GM12891 (cell line): ENCODE measurements at regions not wholly inside any gene's neighbourhood (a gene's known extent, or its start where the extent isn't known, plus 50 kb on each side); places are given as distances from the start of the nearest gene placed in this dataset.

Experiments
- POLR2A ChIP-seq: IDR thresholded peaks from 2 replicates; pipeline ENCODE4 v1.6.1; 2011; ENCODE audit warnings: low read depth, low read length, control low read depth
- TAF1 ChIP-seq: IDR thresholded peaks from 2 replicates; pipeline ENCODE4 v1.6.1; 2011; ENCODE audit warnings: low read depth, low read length, control low read depth

DNA sequence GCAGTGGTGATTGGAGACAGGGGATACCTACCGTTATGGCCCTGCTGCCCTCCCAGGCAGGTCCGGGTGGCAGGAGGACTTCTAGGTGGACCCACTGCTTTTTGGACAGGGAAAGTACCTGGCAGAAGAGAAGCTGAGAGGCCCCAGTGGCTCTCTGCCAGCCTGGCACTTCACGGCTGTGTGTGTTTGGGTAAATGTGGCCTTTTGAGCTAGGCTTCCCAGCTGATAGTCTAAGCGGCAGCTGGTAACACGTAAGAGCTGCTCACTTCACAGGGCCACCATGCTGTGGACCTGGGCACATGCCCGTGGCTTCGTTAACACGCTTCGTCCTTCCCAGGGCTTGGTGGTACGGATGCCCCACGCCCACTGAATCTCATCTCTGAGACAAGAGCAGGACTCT lies 92.0 kb upstream of the CLCN4 start:
- no peak for TF ChIP-seq POLR2A
- no peak for TF ChIP-seq TAF1
